ENCODE measurements at regions not wholly inside any gene's neighbourhood (a gene's known extent, or its start where the extent isn't known, plus 50 kb on each side); places are given as distances from the start of the nearest gene placed in this dataset.

DNA sequence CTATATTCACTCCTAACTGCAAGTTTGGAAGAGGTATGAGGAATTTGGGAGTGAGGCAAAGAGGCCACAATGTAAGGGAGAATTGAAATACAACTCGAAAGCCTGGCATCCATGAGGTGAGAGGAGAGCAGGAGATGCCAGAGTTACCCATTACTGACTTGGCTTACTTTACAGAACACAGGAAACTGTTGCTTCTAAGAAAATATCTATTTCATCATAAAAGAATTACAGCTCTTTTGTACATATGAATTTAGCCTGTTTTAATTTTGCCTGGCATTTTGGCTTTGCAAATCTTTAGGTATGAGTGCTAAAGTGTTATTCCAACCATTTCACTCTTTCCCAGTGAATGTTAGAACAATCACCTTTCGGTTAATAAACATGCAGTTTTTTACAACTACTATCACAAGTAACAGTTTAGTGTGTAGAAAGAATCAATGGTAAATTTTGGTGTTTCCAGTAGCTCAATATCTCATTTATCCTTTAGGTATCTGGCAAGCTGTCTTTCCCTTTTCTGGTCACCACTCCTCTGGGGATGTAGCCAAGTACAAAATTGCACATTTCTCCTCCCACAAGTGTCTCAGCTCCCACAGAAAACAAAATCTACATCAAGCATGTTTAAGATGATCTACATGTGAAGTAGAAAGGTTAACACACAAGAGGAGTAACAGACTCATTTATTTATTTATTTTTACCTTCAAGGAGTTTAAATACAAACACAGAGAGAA lies 196.6 kb upstream of the DCN start:
- TF ChIP-seq, protein P1, sequence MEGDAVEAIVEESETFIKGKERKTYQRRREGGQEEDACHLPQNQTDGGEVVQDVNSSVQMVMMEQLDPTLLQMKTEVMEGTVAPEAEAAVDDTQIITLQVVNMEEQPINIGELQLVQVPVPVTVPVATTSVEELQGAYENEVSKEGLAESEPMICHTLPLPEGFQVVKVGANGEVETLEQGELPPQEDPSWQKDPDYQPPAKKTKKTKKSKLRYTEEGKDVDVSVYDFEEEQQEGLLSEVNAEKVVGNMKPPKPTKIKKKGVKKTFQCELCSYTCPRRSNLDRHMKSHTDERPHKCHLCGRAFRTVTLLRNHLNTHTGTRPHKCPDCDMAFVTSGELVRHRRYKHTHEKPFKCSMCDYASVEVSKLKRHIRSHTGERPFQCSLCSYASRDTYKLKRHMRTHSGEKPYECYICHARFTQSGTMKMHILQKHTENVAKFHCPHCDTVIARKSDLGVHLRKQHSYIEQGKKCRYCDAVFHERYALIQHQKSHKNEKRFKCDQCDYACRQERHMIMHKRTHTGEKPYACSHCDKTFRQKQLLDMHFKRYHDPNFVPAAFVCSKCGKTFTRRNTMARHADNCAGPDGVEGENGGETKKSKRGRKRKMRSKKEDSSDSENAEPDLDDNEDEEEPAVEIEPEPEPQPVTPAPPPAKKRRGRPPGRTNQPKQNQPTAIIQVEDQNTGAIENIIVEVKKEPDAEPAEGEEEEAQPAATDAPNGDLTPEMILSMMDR (IDR thresholded peaks at IDR 0.05): no peak
- no peak for DNase-seq
- peaks cover 3% of the 10 kb centered on the region for H3K4me1 Mint-ChIP-seq (ENCODE audit: low read depth)
- H3K27me3 Mint-ChIP-seq: no peaks in the 10 kb centered on the region
- H3K4me3 Mint-ChIP-seq: no peak overlapping the region
- no peak for ATAC-seq
- intact Hi-C loops (cut with micrococcal nuclease): no loop called here
- no peaks in the 10 kb centered on the region for H3K9me3 Mint-ChIP-seq
- POLR2A ChIA-PET: no interaction called here
- CTCF ChIA-PET: interaction anchor here (3.3 kb wide), 1 partner anchor 758 kb away, joined by 24 read pairs; no protein-coding TSS in a partner anchor
- H3K27ac Mint-ChIP-seq: no peak overlapping the region
- H3K36me3 Mint-ChIP-seq (ENCODE audit: low read depth): no peaks in the 10 kb centered on the region

GRCh38 chr12:91377436-91377835 lies 194.8 kb upstream of the DCN start:
- Mint-ChIP-seq H3K36me3 (ENCODE audit: low read depth) (no peaks in the 10 kb centered on the region), H3K4me1 (ENCODE audit: low read depth) (peaks cover 3% of the 10 kb centered on the region), H3K27me3 (peaks cover 2% of the 10 kb centered on the region), H3K27ac (no peak overlapping the region), H3K9me3 (no peaks in the 10 kb centered on the region), H3K4me3 (no peak overlapping the region)
- CTCF ChIA-PET: no interaction called here
- intact Hi-C loops (cut with micrococcal nuclease): no loop called here
- POLR2A ChIA-PET: no interaction called here
- ATAC-seq (no peak), DNase-seq (no peak)
- TF ChIP-seq, protein P1 (IDR thresholded peaks at IDR 0.05): no peak

DNA sequence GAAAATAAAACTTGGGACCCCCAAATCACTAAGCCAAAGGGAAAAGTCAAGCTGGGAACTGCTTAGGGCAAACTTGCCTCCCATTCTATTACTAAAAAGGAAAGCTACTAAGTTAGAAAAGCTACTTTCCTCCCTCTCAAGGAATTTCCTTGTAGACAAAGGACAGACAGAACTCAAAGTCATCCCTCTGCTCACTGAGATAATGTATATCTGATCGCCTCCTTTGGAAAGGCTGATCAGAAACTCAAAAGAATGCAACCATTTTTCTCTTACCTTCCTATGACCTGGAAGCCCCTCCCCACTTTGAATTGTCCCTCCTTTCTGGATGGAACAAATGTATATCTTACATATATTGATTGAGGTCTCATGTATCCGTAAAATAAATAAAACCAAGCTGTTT lies 190.5 kb upstream of the DCN start:
- DNase-seq (no peak), ATAC-seq (no peak)
- no peak overlapping the region for H3K4me3 Mint-ChIP-seq
- no peaks in the 10 kb centered on the region for H3K4me1 Mint-ChIP-seq (ENCODE audit: low read depth)
- POLR2A ChIA-PET: no interaction called here
- peaks cover 2% of the 10 kb centered on the region for H3K27me3 Mint-ChIP-seq
- no peaks in the 10 kb centered on the region for H3K36me3 Mint-ChIP-seq (ENCODE audit: low read depth)
- intact Hi-C loops (cut with micrococcal nuclease): no loop called here
- CTCF ChIA-PET: interaction anchor here (1.2 to 3.7 kb wide), 3 partner anchors 9 to 14 kb away, joined by 4 to 23 read pairs (median 10); no protein-coding TSS in a partner anchor
- TF ChIP-seq, protein P1 (IDR thresholded peaks at IDR 0.05): no peak
- no peak overlapping the region for H3K27ac Mint-ChIP-seq
- no peaks in the 10 kb centered on the region for H3K9me3 Mint-ChIP-seq

DNA sequence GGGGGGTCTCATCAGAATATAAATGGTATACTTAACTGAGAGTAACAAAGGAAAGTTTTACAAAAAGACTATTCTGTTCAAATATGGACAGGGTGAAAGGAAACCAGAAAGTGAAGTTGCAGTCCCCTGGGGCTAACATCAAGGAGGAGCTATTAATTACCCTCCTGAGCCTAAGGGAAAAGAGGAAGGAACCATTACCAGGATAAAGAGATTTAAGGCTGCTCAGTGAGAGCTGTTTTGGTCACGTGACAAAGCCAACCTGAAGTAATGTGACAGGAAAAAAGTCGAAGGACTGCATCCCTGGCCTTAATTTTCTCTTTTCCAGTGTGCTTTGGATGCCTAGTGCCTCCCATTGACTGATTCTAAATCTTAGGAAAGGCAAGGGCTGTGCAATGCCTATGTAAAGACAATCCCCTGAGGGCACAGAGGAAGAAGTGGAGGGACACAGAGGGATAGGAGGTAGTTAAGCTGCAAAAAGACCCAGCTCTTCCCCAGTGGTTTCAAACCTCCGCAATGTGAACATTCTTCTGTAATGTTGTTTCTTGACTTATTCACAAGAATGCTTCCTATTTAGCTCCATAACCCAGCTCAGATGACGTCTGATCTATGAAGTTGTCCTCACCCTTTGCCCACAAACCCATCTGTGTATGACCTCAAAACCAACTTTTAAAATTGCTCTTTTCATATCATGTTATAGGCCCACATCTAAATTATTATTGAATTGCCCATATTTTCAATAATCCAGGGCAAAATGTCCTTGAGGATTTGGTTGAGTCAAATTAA lies 187.7 kb upstream of the DCN start:
- Mint-ChIP-seq H3K27ac (no peak overlapping the region), H3K9me3 (no peaks in the 10 kb centered on the region), H3K4me1 (ENCODE audit: low read depth) (no peaks in the 10 kb centered on the region), H3K4me3 (no peak overlapping the region), H3K27me3 (peaks cover 2% of the 10 kb centered on the region), H3K36me3 (ENCODE audit: low read depth) (no peaks in the 10 kb centered on the region)
- ChIA-PET CTCF (interaction anchor here (0.7 to 2.7 kb wide), 3 partner anchors 9 to 44 kb away, joined by 3 to 19 read pairs (median 4); no protein-coding TSS in a partner anchor), POLR2A (no interaction called here)
- intact Hi-C loops (cut with micrococcal nuclease): no loop called here
- no peak for ATAC-seq
- TF ChIP-seq, protein P1 (IDR thresholded peaks at IDR 0.05): no peak
- no peak for DNase-seq

- no peaks in the 10 kb centered on the region for H3K9me3 Mint-ChIP-seq
- intact Hi-C loops (cut with micrococcal nuclease): loop anchor here (10.0 kb wide), 1 partner anchor 1286 kb away; no protein-coding TSS in a partner anchor
- H3K36me3 Mint-ChIP-seq (ENCODE audit: low read depth): no peaks in the 10 kb centered on the region
- DNase-seq: no peak
- H3K4me1 Mint-ChIP-seq (ENCODE audit: low read depth): no peaks in the 10 kb centered on the region
- TF ChIP-seq, protein P1 (IDR thresholded peaks at IDR 0.05): no peak
- H3K27ac Mint-ChIP-seq: no peak overlapping the region
- POLR2A ChIA-PET: no interaction called here
- H3K4me3 Mint-ChIP-seq: no peak overlapping the region
- CTCF ChIA-PET: interaction anchor here (2.7 kb wide), 1 partner anchor 13 kb away, joined by 19 read pairs; no protein-coding TSS in a partner anchor
- ATAC-seq: no peak
- no peaks in the 10 kb centered on the region for H3K27me3 Mint-ChIP-seq
These were observed 186.0 kb upstream of the DCN start for GRCh38 chr12:91368613-91369012.

Measured in activated CD8-positive, alpha-beta T cell treated with anti-CD3 and anti-CD28 coated beads for 36 hours (primary cell).